RWPE1 (cell line): ENCODE measurements at regions not wholly inside any gene's neighbourhood (a gene's known extent, or its start where the extent isn't known, plus 50 kb on each side); places are given as distances from the start of the nearest gene placed in this dataset.

Source experiments
- CTCF ChIA-PET: fragments of 350-600 bp; sonication (Branson Sonifier 250); formaldehyde crosslinking; extraction: SDS; loops from one replicate; lab custom pipeline; 2021; lab: Yijun Ruan, JAX
- POLR2A ChIA-PET: fragments of 400-600 bp; formaldehyde crosslinking; extraction: SDS; loops from one replicate; lab custom pipeline; 2020; ENCODE audit warnings: antibody characterized with exemption; ENCODE audit not compliant: low non-redundant PET; lab: Yijun Ruan, JAX
- DNase-seq: peaks from one replicate; pipeline ENCODE4 v3.0.0; 2012; ENCODE audit warnings: low spot score
- H3K27ac ChIP-seq: fragments of 450-650 bp; 2 replicates; pipeline ENCODE4 v1.5.1; 2017
- CTCF ChIP-seq: fragments of 450-650 bp; conservative IDR thresholded peaks from 2 replicates; pipeline ENCODE4 v1.5.1; 2017; ENCODE audit warnings: low read depth, mild to moderate bottlenecking

- no peak for TF ChIP-seq CTCF
- POLR2A ChIA-PET = no interaction called here
- CTCF ChIA-PET = no interaction called here
- DNase-seq = no peak
- H3K27ac ChIP-seq = no peak overlapping the region
Measured at GRCh38 chr1:164921493-164921892, 362.5 kb downstream of the PBX1 start.

- H3K27ac ChIP-seq = no peak overlapping the region
- ChIA-PET POLR2A (no interaction called here), CTCF (no interaction called here)
- no peak for DNase-seq
- no peak for TF ChIP-seq CTCF
Measured at GRCh38 chr1:164918140-164918539, 359.2 kb downstream of the PBX1 start.

GRCh38 chr1:164914208-164914607 is 355.2 kb downstream of the PBX1 start:
- no peak for DNase-seq
- no peak overlapping the region for H3K27ac ChIP-seq
- CTCF ChIA-PET = no interaction called here
- POLR2A ChIA-PET = no interaction called here
- TF ChIP-seq CTCF = no peak

GRCh38 chr1:164912290-164912689 is 353.3 kb downstream of the PBX1 start:
- TF ChIP-seq CTCF = no peak
- ChIA-PET CTCF (interaction anchor here (0.7 to 1.2 kb wide), 2 partner anchors 10 to 306 kb away, joined by 3 to 5 read pairs; no protein-coding TSS in a partner anchor), POLR2A (no interaction called here)
- no peak for DNase-seq
- H3K27ac ChIP-seq = no peak overlapping the region

- CTCF ChIA-PET = interaction anchor here (0.7 kb wide), 2 partner anchors 16 to 137 kb away, joined by 3 to 4 read pairs; no protein-coding TSS in a partner anchor
- POLR2A ChIA-PET = no interaction called here
- TF ChIP-seq CTCF = no peak
- no peak for DNase-seq
- H3K27ac ChIP-seq = no peak overlapping the region
Measured at GRCh38 chr1:164910671-164911070, 351.7 kb downstream of the PBX1 start.

GRCh38 chr1:164907666-164908065 is 348.7 kb downstream of the PBX1 start:
- no peak for DNase-seq
- CTCF ChIA-PET = no interaction called here
- POLR2A ChIA-PET = no interaction called here
- TF ChIP-seq CTCF = no peak
- no peak overlapping the region for H3K27ac ChIP-seq
